ENCODE measurements at regions not wholly inside any gene's neighbourhood (a gene's known extent, or its start where the extent isn't known, plus 50 kb on each side); places are given as distances from the start of the nearest gene placed in this dataset.

- TF ChIP-seq CTCF (conservative IDR thresholded peaks at IDR 0.05; ENCODE audit: low read depth, low read length) (no peak), EZH2 (IDR thresholded peaks at IDR 0.05; ENCODE audit: borderline replicate concordance, low read depth, low read length, poor library complexity, severe bottlenecking) (no peak)
Measured at GRCh38 chr13:68727165-68727564, 1380.5 kb upstream of the ATXN8OS start.

Measured in A673 (cell line).